H1 (cell line): ENCODE measurements at regions not wholly inside any gene's neighbourhood (a gene's known extent, or its start where the extent isn't known, plus 50 kb on each side); places are given as distances from the start of the nearest gene placed in this dataset.

Experiments
- CTCF ChIA-PET: fragments of 300-600 bp; sonication (Branson Sonifier 250); formaldehyde crosslinking; loops from one replicate; lab custom pipeline; 2021; ENCODE audit not compliant: partially characterized antibody; lab: Charles Lee
- POLR2A ChIA-PET: fragments of 300-600 bp; sonication (Branson Sonifier 250); formaldehyde crosslinking; loops from one replicate; lab custom pipeline; 2021; ENCODE audit warnings: inconsistent platforms; ENCODE audit not compliant: partially characterized antibody; lab: Charles Lee
- DNase-seq, 2 experiments: peaks; one replicate each; pipeline versions ENCODE4 v3.0.0 to v3.0.0-alpha.2; 2010 to 2022; ENCODE audit warnings: low spot score in 2 of 2, low read depth in 1 of 2, mixed read lengths in 1 of 2
- FAIRE-seq: peaks from 2 replicates; lab custom pipeline; 2011; peaks lifted over from hg19 to GRCh38; lab: Jason Lieb, UNC
- H2AFZ ChIP-seq: 2 replicates; pipeline ENCODE4 v1.8.1; 2012; ENCODE audit warnings: low read length, inconsistent platforms
- H2AK5ac ChIP-seq: 2 replicates; pipeline ENCODE4 v1.6.1; 2013; ENCODE audit warnings: low read depth, low read length
- H2BK120ac ChIP-seq: replicated peaks from 2 replicates; pipeline ENCODE3; 2013; ENCODE audit warnings: low read depth, low read length, inconsistent platforms
- H2BK12ac ChIP-seq: 2 replicates; pipeline ENCODE4 v1.6.1; 2013; ENCODE audit warnings: low read depth, low read length
- H2BK15ac ChIP-seq: 2 replicates; pipeline ENCODE4 v1.6.1; 2013; ENCODE audit warnings: low read length
- H2BK20ac ChIP-seq: 2 replicates; pipeline ENCODE4 v1.6.1; 2013; ENCODE audit warnings: low read length
- H2BK5ac ChIP-seq: 2 replicates; pipeline ENCODE4 v1.6.1; 2013; ENCODE audit warnings: low read depth, low read length
- H3K14ac ChIP-seq: 2 replicates; pipeline ENCODE4 v1.6.1; 2013; ENCODE audit warnings: inconsistent platforms; ENCODE audit not compliant: insufficient read length
- H3K18ac ChIP-seq: 2 replicates; pipeline ENCODE4 v1.6.1; 2013; ENCODE audit warnings: low read length; ENCODE audit errors: extremely low read depth
- H3K23ac ChIP-seq: 2 replicates; pipeline ENCODE4 v1.6.1; 2013; ENCODE audit warnings: inconsistent platforms; ENCODE audit not compliant: insufficient read length
- H3K23me2 ChIP-seq: 2 replicates; pipeline ENCODE4 v1.6.1; 2013; ENCODE audit warnings: low read depth, low read length
- H3K27ac ChIP-seq: 2 replicates; pipeline ENCODE4 v1.6.1; 2011; ENCODE audit warnings: low read depth, low read length, inconsistent platforms
- H3K27me3 ChIP-seq, 4 experiments: replicated peaks in 1 of 4; 1 replicate in 1 of 4; 2 replicates in 3 of 4; pipeline versions ENCODE4 v1.6.1 to v1.8.1; 2011 to 2013; ENCODE audit warnings: low read length in 3 of 4, mild to moderate bottlenecking in 3 of 4, inconsistent platforms in 2 of 4, mixed read lengths in 2 of 4, moderate library complexity in 1 of 4; ENCODE audit not compliant: control insufficient read depth in 3 of 4, insufficient read depth in 3 of 4; ENCODE audit errors: extremely low read depth in 1 of 4
- H3K36me3 ChIP-seq, 4 experiments: 2 replicates each; pipeline versions ENCODE4 v1.6.1 to v1.8.1; 2011 to 2013; ENCODE audit warnings: mild to moderate bottlenecking in 4 of 4, low read length in 3 of 4, moderate library complexity in 2 of 4, control low read depth in 1 of 4, inconsistent platforms in 1 of 4; ENCODE audit not compliant: insufficient read depth in 4 of 4, control insufficient read depth in 2 of 4
- H3K4ac ChIP-seq: replicated peaks from 2 replicates; pipeline ENCODE3; 2013; ENCODE audit warnings: low read length, low read depth, mixed read lengths, inconsistent platforms; ENCODE audit not compliant: insufficient read length
- H3K4me1 ChIP-seq, 4 experiments: replicated peaks in 1 of 4; 1 replicate in 1 of 4; 2 replicates in 3 of 4; pipeline versions ENCODE4 v1.6.1 to v1.8.1; 2011 to 2013; ENCODE audit warnings: low read length in 3 of 4, inconsistent platforms in 2 of 4, mixed read lengths in 1 of 4; ENCODE audit not compliant: insufficient read depth in 4 of 4, control insufficient read depth in 3 of 4
- H3K4me2 ChIP-seq, 2 experiments: 2 replicates each; pipeline versions ENCODE4 v1.6.1 to v1.8.1; 2011 to 2013; ENCODE audit warnings: low read depth in 2 of 2, low read length in 2 of 2, control low read depth in 1 of 2, inconsistent platforms in 1 of 2, mild to moderate bottlenecking in 1 of 2; ENCODE audit not compliant: insufficient read depth in 1 of 2
- H3K4me3 ChIP-seq, 4 experiments: fragments of 200-600, 300-600 bp in 1 of 4; sonication (generic), shearing (Covaris generic), sonication (Bioruptor Twin) in 1 of 4; 2 replicates each; pipeline versions ENCODE4 v1.5.1 to v1.8.1; 2011 to 2016; ENCODE audit warnings: low read length in 4 of 4, low read depth in 3 of 4, control low read depth in 2 of 4, inconsistent platforms in 2 of 4, mild to moderate bottlenecking in 2 of 4, mixed read lengths in 1 of 4, moderate library complexity in 1 of 4; ENCODE audit not compliant: insufficient read depth in 2 of 4; ENCODE audit errors: extremely low read depth in 1 of 4
- H3K56ac ChIP-seq: replicated peaks from 2 replicates; pipeline ENCODE3; 2013; ENCODE audit warnings: low read depth, mild to moderate bottlenecking, mixed read lengths, low read length, inconsistent platforms; ENCODE audit not compliant: insufficient read length
- H3K79me1 ChIP-seq: 2 replicates; pipeline ENCODE4 v1.6.1; 2013; ENCODE audit warnings: low read depth, low read length, control low read depth
- H3K79me2 ChIP-seq, 2 experiments: 2 replicates each; pipeline versions ENCODE4 v1.6.1 to v1.8.1; 2012 to 2013; ENCODE audit warnings: low read length in 2 of 2, mild to moderate bottlenecking in 2 of 2, inconsistent platforms in 1 of 2; ENCODE audit not compliant: insufficient read depth in 2 of 2, control insufficient read depth in 1 of 2
- H3K9ac ChIP-seq, 4 experiments: replicated peaks in 1 of 4; 1 replicate in 1 of 4; 2 replicates in 3 of 4; pipeline versions ENCODE4 v1.6.1 to v1.8.1; 2011 to 2013; ENCODE audit warnings: low read depth in 3 of 4, low read length in 3 of 4, control low read depth in 2 of 4, mild to moderate bottlenecking in 2 of 4, moderate library complexity in 2 of 4, inconsistent platforms in 1 of 4; ENCODE audit errors: extremely low read depth in 1 of 4
- H3K9me3 ChIP-seq, 2 experiments: 2 replicates each; pipeline versions ENCODE4 v1.6.1 to v1.8.1; 2012 to 2013; ENCODE audit warnings: mild to moderate bottlenecking in 2 of 2, moderate library complexity in 2 of 2, control low read depth in 1 of 2, inconsistent platforms in 1 of 2, low read depth in 1 of 2, low read length in 1 of 2, mixed read lengths in 1 of 2; ENCODE audit not compliant: insufficient read depth in 2 of 2
- H4K20me1 ChIP-seq, 2 experiments: replicated peaks in 1 of 2; 2 replicates each; pipeline versions ENCODE3 to v1.8.1; 2011 to 2013; ENCODE audit warnings: inconsistent platforms in 2 of 2, low read length in 2 of 2, mild to moderate bottlenecking in 1 of 2; ENCODE audit not compliant: insufficient read depth in 2 of 2, control insufficient read depth in 1 of 2
- H4K5ac ChIP-seq: 2 replicates; pipeline ENCODE4 v1.6.1; 2013; ENCODE audit warnings: low read length, low read depth, mixed read lengths, inconsistent platforms; ENCODE audit not compliant: insufficient read length
- H4K8ac ChIP-seq: 2 replicates; pipeline ENCODE4 v1.8.0; 2013; ENCODE audit warnings: mild to moderate bottlenecking, moderate library complexity, low read length, inconsistent platforms; ENCODE audit not compliant: insufficient read depth; ENCODE audit errors: extremely low read depth
- H4K91ac ChIP-seq: replicated peaks from 2 replicates; pipeline ENCODE3; 2013; ENCODE audit warnings: low read length, mixed read lengths, inconsistent platforms; ENCODE audit not compliant: insufficient read length
- BRCA1 ChIP-seq: IDR thresholded peaks from 2 replicates; pipeline ENCODE4 v1.6.1; 2012; ENCODE audit warnings: low read depth, low read length, improper control_type of control experiment
- JUN ChIP-seq: IDR thresholded peaks from 2 replicates; pipeline ENCODE4 v1.6.1; 2011; ENCODE audit warnings: low read depth, mild to moderate bottlenecking, improper control_type of control experiment, low read length
- JUND ChIP-seq: IDR thresholded peaks from 2 replicates; pipeline ENCODE4 v1.6.1; 2011; ENCODE audit warnings: mild to moderate bottlenecking, improper control_type of control experiment, low read length
- WGBS, 2 experiments: shearing (Covaris generic) in 1 of 2; methylation state at CpG; one replicate each; pipeline versions ENCODE4 v1.1.6 to v1.1.7; 2013 to 2015; ENCODE audit warnings: low lambda C conversion rate in 2 of 2, mixed read lengths in 2 of 2, inconsistent platforms in 1 of 2, low coverage in 1 of 2, missing lambda C conversion rate in 1 of 2; ENCODE audit not compliant: insufficient replicate concordance in 2 of 2, insufficient coverage in 1 of 2, insufficient read length in 1 of 2; ENCODE audit errors: extremely low coverage in 1 of 2, missing lambda C conversion rate in 1 of 2; 5-methylcytosine and 5-hydroxymethylcytosine counted together
- TF ChIP-seq, protein P1 (sequence below): IDR thresholded peaks from 2 replicates; pipeline ENCODE4 v1.6.1; 2012; ENCODE audit warnings: low read length, inconsistent platforms
- TF ChIP-seq, protein P2 (sequence below), 3 experiments: IDR thresholded peaks; 1 replicate in 2 of 3; 2 replicates in 1 of 3; pipeline versions ENCODE4 v1.5.1 to v1.6.1; 2011; ENCODE audit warnings: low read length in 3 of 3, mild to moderate bottlenecking in 3 of 3, inconsistent platforms in 2 of 3, low read depth in 1 of 3, moderate library complexity in 1 of 3; ENCODE audit not compliant: insufficient read depth in 1 of 3; ENCODE audit errors: control extremely low read depth in 1 of 3

- no peaks in the 10 kb centered on the region for H3K23me2 ChIP-seq
- H3K79me2 ChIP-seq: no peaks in the 10 kb centered on the region
- POLR2A ChIA-PET: no interaction called here
- no peak overlapping the region for H2BK120ac ChIP-seq
- no peak overlapping the region for H3K4me2 ChIP-seq
- H4K8ac ChIP-seq: no peak overlapping the region
- no peak overlapping the region for H2BK20ac ChIP-seq
- H3K36me3 ChIP-seq: no peaks in the 10 kb centered on the region
- H3K56ac ChIP-seq: no peak overlapping the region
- no peak overlapping the region for H2BK15ac ChIP-seq
- H3K27me3 ChIP-seq: no peaks in the 10 kb centered on the region
- H2AK5ac ChIP-seq: no peak overlapping the region
- H2AFZ ChIP-seq: no peak overlapping the region
- H4K91ac ChIP-seq: no peak overlapping the region
- H3K9me3 ChIP-seq: no peaks in the 10 kb centered on the region
- no peak overlapping the region for H3K4me3 ChIP-seq
- no peak for FAIRE-seq
- DNase-seq: no peak
- no peaks in the 10 kb centered on the region for H3K79me1 ChIP-seq
- H3K4ac ChIP-seq: no peak overlapping the region
- H3K14ac ChIP-seq: no peak overlapping the region
- H2BK5ac ChIP-seq: no peak overlapping the region
- 86% methylated on average over 17 of the region's 17 CpGs; no CpG with 5 or more reads in 1 of the 2 experiments for WGBS, 2 experiments
- peak; percentile 59; the same call in 1 of the 2 replicates for TF ChIP-seq JUND
- TF ChIP-seq, protein P1, sequence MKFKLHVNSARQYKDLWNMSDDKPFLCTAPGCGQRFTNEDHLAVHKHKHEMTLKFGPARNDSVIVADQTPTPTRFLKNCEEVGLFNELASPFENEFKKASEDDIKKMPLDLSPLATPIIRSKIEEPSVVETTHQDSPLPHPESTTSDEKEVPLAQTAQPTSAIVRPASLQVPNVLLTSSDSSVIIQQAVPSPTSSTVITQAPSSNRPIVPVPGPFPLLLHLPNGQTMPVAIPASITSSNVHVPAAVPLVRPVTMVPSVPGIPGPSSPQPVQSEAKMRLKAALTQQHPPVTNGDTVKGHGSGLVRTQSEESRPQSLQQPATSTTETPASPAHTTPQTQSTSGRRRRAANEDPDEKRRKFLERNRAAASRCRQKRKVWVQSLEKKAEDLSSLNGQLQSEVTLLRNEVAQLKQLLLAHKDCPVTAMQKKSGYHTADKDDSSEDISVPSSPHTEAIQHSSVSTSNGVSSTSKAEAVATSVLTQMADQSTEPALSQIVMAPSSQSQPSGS: 0 out of 2 replicates have a peak, but pooled peaks have one; percentile 32
- TF ChIP-seq JUN: peak; percentile 46; the same call in 1 of the 2 replicates
- no peak for TF ChIP-seq BRCA1
- TF ChIP-seq, protein P2, sequence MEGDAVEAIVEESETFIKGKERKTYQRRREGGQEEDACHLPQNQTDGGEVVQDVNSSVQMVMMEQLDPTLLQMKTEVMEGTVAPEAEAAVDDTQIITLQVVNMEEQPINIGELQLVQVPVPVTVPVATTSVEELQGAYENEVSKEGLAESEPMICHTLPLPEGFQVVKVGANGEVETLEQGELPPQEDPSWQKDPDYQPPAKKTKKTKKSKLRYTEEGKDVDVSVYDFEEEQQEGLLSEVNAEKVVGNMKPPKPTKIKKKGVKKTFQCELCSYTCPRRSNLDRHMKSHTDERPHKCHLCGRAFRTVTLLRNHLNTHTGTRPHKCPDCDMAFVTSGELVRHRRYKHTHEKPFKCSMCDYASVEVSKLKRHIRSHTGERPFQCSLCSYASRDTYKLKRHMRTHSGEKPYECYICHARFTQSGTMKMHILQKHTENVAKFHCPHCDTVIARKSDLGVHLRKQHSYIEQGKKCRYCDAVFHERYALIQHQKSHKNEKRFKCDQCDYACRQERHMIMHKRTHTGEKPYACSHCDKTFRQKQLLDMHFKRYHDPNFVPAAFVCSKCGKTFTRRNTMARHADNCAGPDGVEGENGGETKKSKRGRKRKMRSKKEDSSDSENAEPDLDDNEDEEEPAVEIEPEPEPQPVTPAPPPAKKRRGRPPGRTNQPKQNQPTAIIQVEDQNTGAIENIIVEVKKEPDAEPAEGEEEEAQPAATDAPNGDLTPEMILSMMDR (IDR thresholded peaks at IDR 0.05; ENCODE audit: control extremely low read depth in 1 of 3, insufficient read depth in 1 of 3, low read depth in 1 of 3, low read length in 3 of 3): peak in 2 of 3 experiments; percentile 26 to 31; a peak in 2 of 4 replicates
- H3K27ac ChIP-seq: no peak overlapping the region
- H3K18ac ChIP-seq: no peak overlapping the region
- CTCF ChIA-PET: interaction anchor here (0.6 to 2.3 kb wide), 8 partner anchors 9 to 106 kb away, joined by 3 to 13 read pairs (median 3); no protein-coding TSS in a partner anchor
- H3K9ac ChIP-seq: no peak overlapping the region
- H4K20me1 ChIP-seq: no peaks in the 10 kb centered on the region
- H3K4me1 ChIP-seq: no peaks in the 10 kb centered on the region
- H4K5ac ChIP-seq: no peak overlapping the region
- no peak overlapping the region for H3K23ac ChIP-seq
- H2BK12ac ChIP-seq: no peak overlapping the region; the same call in 1 of the 2 replicates
Observed at GRCh38 chr11:28581286-28582242, 473.4 kb downstream of the METTL15 start.
